GM12865 (cell line): ENCODE measurements at regions not wholly inside any gene's neighbourhood (a gene's known extent, or its start where the extent isn't known, plus 50 kb on each side); places are given as distances from the start of the nearest gene placed in this dataset.

Source experiments
- DNase-seq: peaks from one replicate; pipeline ENCODE4 v3.0.0; 2010; ENCODE audit warnings: low read depth
- H3K4me3 ChIP-seq: 2 replicates; pipeline ENCODE4 v1.5.1; 2011; ENCODE audit warnings: mild to moderate bottlenecking, low read depth, low read length, control low read depth
- CTCF ChIP-seq: IDR thresholded peaks from 2 replicates; pipeline ENCODE4 v1.5.1; 2011; ENCODE audit warnings: low read length, control low read depth, low read depth, inconsistent platforms; ENCODE audit not compliant: insufficient read depth; ENCODE audit errors: missing control alignments

GRCh38 chr13:39283072-39283471 is 244.8 kb downstream of the NHLRC3 start:
- no peak for TF ChIP-seq CTCF
- DNase-seq = no peak
- no peak overlapping the region for H3K4me3 ChIP-seq

- TF ChIP-seq CTCF = no peak
- H3K4me3 ChIP-seq = no peak overlapping the region
- no peak for DNase-seq
Measured at GRCh38 chr13:39284801-39285388, 246.6 kb downstream of the NHLRC3 start.
